ENCODE measurements at regions not wholly inside any gene's neighbourhood (a gene's known extent, or its start where the extent isn't known, plus 50 kb on each side); places are given as distances from the start of the nearest gene placed in this dataset.

DNA sequence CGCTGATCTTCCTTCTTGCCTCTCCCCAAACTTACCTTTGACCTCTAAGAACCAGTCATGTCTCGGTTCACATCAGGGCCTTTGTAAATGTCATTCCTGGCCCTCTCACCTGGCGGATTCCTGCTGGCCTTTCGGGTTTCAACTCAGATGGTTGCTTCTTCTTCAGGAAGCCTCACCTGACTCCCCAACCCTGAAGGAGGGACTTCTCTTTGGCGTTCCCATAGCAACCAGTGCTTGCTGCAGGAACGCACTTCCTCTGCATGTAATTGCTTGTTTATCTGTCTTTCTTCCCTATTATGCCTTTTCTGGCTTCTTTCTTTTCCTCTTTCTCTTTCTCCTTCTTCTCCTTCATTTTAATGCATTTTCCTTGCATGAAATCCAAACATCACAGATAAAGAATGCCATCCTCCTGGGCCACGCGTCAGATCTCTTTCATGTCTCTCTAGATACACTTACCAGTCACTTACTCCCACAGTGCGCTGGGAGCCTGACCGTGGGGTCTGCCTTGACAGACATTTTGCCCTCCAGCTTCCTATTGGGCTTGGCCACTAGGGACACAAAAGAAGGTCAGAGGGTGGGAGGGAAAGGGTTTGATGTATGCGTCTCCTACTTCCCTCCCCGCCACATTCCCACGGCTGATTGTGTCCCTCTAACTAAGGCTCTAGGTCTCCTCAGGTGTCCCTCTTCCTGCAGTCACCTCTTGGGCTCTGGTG is 295.7 kb upstream of the TSHZ2 start:
- POLR2A ChIA-PET (ENCODE audit: partially characterized antibody), result no interaction called here
- no peak for DNase-seq (ENCODE audit: low read depth in 1 of 2, low spot score in 2 of 2)
- TF ChIP-seq RFX5 (IDR thresholded peaks at IDR 0.05; ENCODE audit: borderline replicate concordance, low read depth, low read length) (no peak), POLR2A (IDR thresholded peaks at IDR 0.05; ENCODE audit: control extremely low read depth in 1 of 2, low read depth in 2 of 2, low read length in 2 of 2) (no peak), POU5F1 (IDR thresholded peaks at IDR 0.05; ENCODE audit: low read depth, low read length) (no peak), CREB1 (IDR thresholded peaks at IDR 0.05) (no peak), KDM4A (IDR thresholded peaks at IDR 0.05; ENCODE audit: low read depth, low read length, severe bottlenecking) (no peak), SAP30 (IDR thresholded peaks at IDR 0.05; ENCODE audit: insufficient read depth, insufficient replicate concordance, low read length) (no peak), EP300 (IDR thresholded peaks at IDR 0.05; ENCODE audit: borderline replicate concordance in 1 of 2, low read depth in 2 of 2, low read length in 2 of 2) (no peak), CHD2 (IDR thresholded peaks at IDR 0.05; ENCODE audit: low read length) (no peak), SIN3A (conservative IDR thresholded peaks at IDR 0.05 in 1 of 2, IDR thresholded peaks at IDR 0.05 in 1 of 2; ENCODE audit: low read depth in 1 of 2, low read length in 2 of 2) (no peak), KDM5A (IDR thresholded peaks at IDR 0.05; ENCODE audit: low read length) (no peak), SIX5 (IDR thresholded peaks at IDR 0.05; ENCODE audit: low read depth, low read length) (no peak)

More for the DNA sequence above, 295.7 kb upstream of the TSHZ2 start:
- Histone ChIP-seq H3K4ac (replicated peaks; ENCODE audit: insufficient read length, low read depth, low read length) (no peak overlapping the region), H3K18ac (ENCODE audit: extremely low read depth, low read length) (no peak overlapping the region; the same call in 1 of the 2 replicates), H3K56ac (replicated peaks; ENCODE audit: insufficient read length, low read depth, low read length) (no peak overlapping the region), H4K91ac (replicated peaks; ENCODE audit: insufficient read length, low read length) (no peak overlapping the region), H3K23ac (ENCODE audit: insufficient read length) (no peak overlapping the region), H4K8ac (ENCODE audit: extremely low read depth, insufficient read depth, low read length) (no peak overlapping the region), H3K4me1 (replicated peaks in 1 of 4; ENCODE audit: control insufficient read depth in 3 of 4, insufficient read depth in 4 of 4, low read length in 3 of 4) (peaks cover 0 to 2% (median 0%) of the 10 kb centered on the region in 4 experiments; a peak in 3 of 7 replicates), H3K79me2 (ENCODE audit: control insufficient read depth in 1 of 2, insufficient read depth in 2 of 2, low read length in 2 of 2) (no peaks in the 10 kb centered on the region), H4K20me1 (replicated peaks in 1 of 2; ENCODE audit: control insufficient read depth in 1 of 2, insufficient read depth in 2 of 2, low read length in 2 of 2) (no peaks in the 10 kb centered on the region), H3K79me1 (ENCODE audit: low read depth, low read length) (no peaks in the 10 kb centered on the region), H2BK20ac (ENCODE audit: low read length) (no peak overlapping the region), H3K36me3 (ENCODE audit: control insufficient read depth in 2 of 4, insufficient read depth in 4 of 4, low read length in 3 of 4) (no peaks in the 10 kb centered on the region; a peak in 2 of 8 replicates), H2AFZ (ENCODE audit: low read length) (peak overlapping the region; percentile 9; the same call in 1 of the 2 replicates), H4K5ac (ENCODE audit: insufficient read length, low read depth, low read length) (no peak overlapping the region), H2AK5ac (ENCODE audit: low read depth, low read length) (no peak overlapping the region), H3K4me2 (ENCODE audit: insufficient read depth in 1 of 2, low read depth in 2 of 2, low read length in 2 of 2) (peak overlapping the region in 1 of 2 experiments; percentile 37; a peak in 1 of 4 replicates), H3K9me3 (ENCODE audit: insufficient read depth in 2 of 2, low read depth in 1 of 2, low read length in 1 of 2) (peaks cover 0 to 2% of the 10 kb centered on the region in 2 experiments; a peak in 1 of 4 replicates), H2BK5ac (ENCODE audit: low read depth, low read length) (no peak overlapping the region), H3K14ac (ENCODE audit: insufficient read length) (no peak overlapping the region), H3K23me2 (ENCODE audit: low read depth, low read length) (no peaks in the 10 kb centered on the region), H3K27me3 (replicated peaks in 1 of 4; ENCODE audit: control insufficient read depth in 3 of 4, extremely low read depth in 1 of 4, insufficient read depth in 3 of 4, low read length in 3 of 4) (no peaks in the 10 kb centered on the region), H3K9ac (replicated peaks in 1 of 4; ENCODE audit: extremely low read depth in 1 of 4, low read depth in 3 of 4, low read length in 3 of 4) (no peak overlapping the region), H3K27ac (ENCODE audit: low read depth, low read length) (no peak overlapping the region), H2BK15ac (ENCODE audit: low read length) (no peak overlapping the region), H2BK12ac (ENCODE audit: low read depth, low read length) (no peak overlapping the region), H3K4me3 (ENCODE audit: extremely low read depth in 1 of 4, insufficient read depth in 2 of 4, low read depth in 3 of 4, low read length in 4 of 4) (no peak overlapping the region), H2BK120ac (replicated peaks; ENCODE audit: low read depth, low read length) (no peak overlapping the region)
- FAIRE-seq, result no peak
- CTCF ChIA-PET (ENCODE audit: partially characterized antibody), result no interaction called here
- 77% methylated on average over 13 of the region's 13 CpGs; no CpG with 5 or more reads in 1 of the 2 experiments for WGBS, 2 experiments (ENCODE audit: extremely low coverage in 1 of 2, insufficient coverage in 1 of 2, insufficient read length in 1 of 2, insufficient replicate concordance in 2 of 2, low coverage in 1 of 2, low lambda C conversion rate in 2 of 2, missing lambda C conversion rate in 1 of 2)

Measured in H1 (cell line).